Epithelial cell of prostate (primary cell): ENCODE measurements at regions not wholly inside any gene's neighbourhood (a gene's known extent, or its start where the extent isn't known, plus 50 kb on each side); places are given as distances from the start of the nearest gene placed in this dataset.

ENCODE experiments used
- DNase-seq: peaks from one replicate; pipeline ENCODE4 v3.0.0-alpha.2; 2011; ENCODE audit warnings: low read depth, low spot score
- H3K27ac ChIP-seq: fragments of 450-650 bp; 2 replicates; pipeline ENCODE4 v1.5.1; 2017; ENCODE audit warnings: mild to moderate bottlenecking

GRCh38 chr3:180828723-180829408 lies 83.6 kb upstream of the FXR1 start:
- H3K27ac ChIP-seq: no peak overlapping the region
- no peak for DNase-seq

- H3K27ac ChIP-seq: no peak overlapping the region
- no peak for DNase-seq
Observed at GRCh38 chr3:180829409-180830405, 82.8 kb upstream of the FXR1 start.

GRCh38 chr3:180835501-180835900 lies 77.0 kb upstream of the FXR1 start:
- DNase-seq: no peak
- H3K27ac ChIP-seq: no peak overlapping the region

- no peak for DNase-seq
- no peak overlapping the region for H3K27ac ChIP-seq
Observed at GRCh38 chr3:180836766-180837165, 75.7 kb upstream of the FXR1 start.

GRCh38 chr3:180854887-180855286 lies 57.6 kb upstream of the FXR1 start:
- H3K27ac ChIP-seq: no peak overlapping the region
- DNase-seq: no peak

- no peak overlapping the region for H3K27ac ChIP-seq
- DNase-seq: no peak
Observed at GRCh38 chr3:180855364-180855763, 57.1 kb upstream of the FXR1 start.

- DNase-seq: no peak
- H3K27ac ChIP-seq: no peak overlapping the region
Observed at GRCh38 chr3:180855956-180856355, 56.5 kb upstream of the FXR1 start.

- H3K27ac ChIP-seq: no peak overlapping the region
- no peak for DNase-seq
Observed at GRCh38 chr3:180860180-180860858, 52.2 kb upstream of the FXR1 start.
